ENCODE measurements at regions not wholly inside any gene's neighbourhood (a gene's known extent, or its start where the extent isn't known, plus 50 kb on each side); places are given as distances from the start of the nearest gene placed in this dataset.

DNA sequence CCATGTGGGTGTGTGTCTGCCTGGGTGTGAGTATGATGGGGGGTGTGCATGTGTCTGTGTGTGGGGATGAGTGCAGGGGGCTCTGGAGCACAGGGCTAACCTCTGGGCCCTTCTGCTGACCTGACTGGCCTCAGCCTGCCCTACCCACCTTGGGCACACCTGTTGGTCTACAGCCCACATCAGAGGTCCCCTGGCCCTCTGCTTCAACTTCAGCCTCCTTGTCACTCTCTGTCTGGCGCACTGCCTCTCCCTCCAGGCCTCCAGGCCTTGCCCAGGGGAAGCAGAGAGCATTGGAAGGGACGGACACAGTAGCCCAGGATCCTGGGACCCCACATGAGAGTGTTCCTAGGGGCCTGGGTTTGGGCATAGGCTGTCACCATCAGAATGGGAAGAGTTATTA lies 115.4 kb downstream of the EFNB1 start:
- H2AFZ ChIP-seq, result no peak overlapping the region
- TF ChIP-seq, protein P1, sequence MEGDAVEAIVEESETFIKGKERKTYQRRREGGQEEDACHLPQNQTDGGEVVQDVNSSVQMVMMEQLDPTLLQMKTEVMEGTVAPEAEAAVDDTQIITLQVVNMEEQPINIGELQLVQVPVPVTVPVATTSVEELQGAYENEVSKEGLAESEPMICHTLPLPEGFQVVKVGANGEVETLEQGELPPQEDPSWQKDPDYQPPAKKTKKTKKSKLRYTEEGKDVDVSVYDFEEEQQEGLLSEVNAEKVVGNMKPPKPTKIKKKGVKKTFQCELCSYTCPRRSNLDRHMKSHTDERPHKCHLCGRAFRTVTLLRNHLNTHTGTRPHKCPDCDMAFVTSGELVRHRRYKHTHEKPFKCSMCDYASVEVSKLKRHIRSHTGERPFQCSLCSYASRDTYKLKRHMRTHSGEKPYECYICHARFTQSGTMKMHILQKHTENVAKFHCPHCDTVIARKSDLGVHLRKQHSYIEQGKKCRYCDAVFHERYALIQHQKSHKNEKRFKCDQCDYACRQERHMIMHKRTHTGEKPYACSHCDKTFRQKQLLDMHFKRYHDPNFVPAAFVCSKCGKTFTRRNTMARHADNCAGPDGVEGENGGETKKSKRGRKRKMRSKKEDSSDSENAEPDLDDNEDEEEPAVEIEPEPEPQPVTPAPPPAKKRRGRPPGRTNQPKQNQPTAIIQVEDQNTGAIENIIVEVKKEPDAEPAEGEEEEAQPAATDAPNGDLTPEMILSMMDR (IDR thresholded peaks at IDR 0.05), result no peak
- no peaks in the 10 kb centered on the region for H3K9me3 ChIP-seq (ENCODE audit: control insufficient read depth, low read length)
- no peak overlapping the region for H3K9ac ChIP-seq
- H3K4me3 ChIP-seq (ENCODE audit: low read depth, low read length), result no peak overlapping the region
- H3K27me3 ChIP-seq (ENCODE audit: control insufficient read depth, insufficient read depth, low read length), result no peaks in the 10 kb centered on the region
- peak overlapping the region; percentile 45 for H3K27ac ChIP-seq
- no peaks in the 10 kb centered on the region for H3K79me2 ChIP-seq
- H3K4me1 ChIP-seq, result peaks cover 34% of the 10 kb centered on the region
- no peaks in the 10 kb centered on the region for H3K36me3 ChIP-seq (ENCODE audit: control insufficient read depth, insufficient read depth, low read length)
- no peak overlapping the region for H3K4me2 ChIP-seq (ENCODE audit: low read length)

DNA sequence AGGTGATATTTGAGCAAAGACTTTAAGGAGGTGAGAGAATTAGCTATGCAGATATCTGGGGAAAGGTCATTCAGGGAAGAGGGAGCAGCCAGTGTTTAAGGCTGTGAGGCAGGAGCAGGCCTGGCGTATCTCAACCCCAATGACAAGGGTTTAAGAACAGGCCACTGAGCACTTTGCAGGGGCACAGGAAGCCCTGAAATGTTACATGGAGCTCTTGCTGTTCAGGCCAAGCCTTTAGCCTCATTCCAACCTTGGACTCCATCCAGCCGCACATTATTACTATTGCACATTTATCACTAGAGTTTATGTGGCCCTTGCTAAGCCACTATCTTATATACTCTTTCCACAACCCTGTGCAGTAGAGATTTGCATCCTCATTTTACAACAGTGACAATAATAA lies 114.0 kb downstream of the EFNB1 start:
- Histone ChIP-seq H3K4me2 (ENCODE audit: low read length) (no peak overlapping the region), H3K4me1 (peaks cover 48% of the 10 kb centered on the region), H3K9me3 (ENCODE audit: control insufficient read depth, low read length) (no peaks in the 10 kb centered on the region), H3K9ac (no peak overlapping the region), H3K27me3 (ENCODE audit: control insufficient read depth, insufficient read depth, low read length) (no peaks in the 10 kb centered on the region), H3K79me2 (no peaks in the 10 kb centered on the region), H3K4me3 (ENCODE audit: low read depth, low read length) (no peak overlapping the region), H3K27ac (peak overlapping the region; percentile 99), H2AFZ (no peak overlapping the region), H3K36me3 (ENCODE audit: control insufficient read depth, insufficient read depth, low read length) (no peaks in the 10 kb centered on the region)
- TF ChIP-seq, protein P1 (IDR thresholded peaks at IDR 0.05), result no peak

DNA sequence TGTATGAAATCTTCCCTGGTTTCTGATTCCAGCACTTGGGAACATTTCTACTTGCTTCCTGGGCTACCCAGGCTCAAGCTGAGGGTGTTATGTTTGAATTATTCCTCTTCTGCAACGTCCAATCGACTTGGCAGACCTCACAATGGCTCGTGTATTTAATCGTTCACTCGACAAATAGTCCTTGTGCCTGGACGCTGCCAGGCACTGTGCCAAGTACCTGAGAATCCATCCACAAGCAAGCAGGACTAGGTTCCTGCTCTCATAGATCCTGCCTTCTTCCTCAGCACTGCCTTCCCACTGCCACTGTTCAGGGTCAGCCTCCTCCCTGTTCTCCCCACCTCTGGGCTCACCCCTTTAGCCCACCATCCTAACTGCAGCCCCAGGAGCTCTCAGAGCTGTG lies 113.3 kb downstream of the EFNB1 start:
- H3K27ac ChIP-seq, result peak overlapping the region; percentile 99
- TF ChIP-seq, protein P1 (IDR thresholded peaks at IDR 0.05), result no peak
- H3K9ac ChIP-seq, result no peak overlapping the region
- no peak overlapping the region for H3K4me2 ChIP-seq (ENCODE audit: low read length)
- H3K27me3 ChIP-seq (ENCODE audit: control insufficient read depth, insufficient read depth, low read length), result no peaks in the 10 kb centered on the region
- peak overlapping the region; percentile 33 for H2AFZ ChIP-seq
- H3K79me2 ChIP-seq, result no peaks in the 10 kb centered on the region
- no peak overlapping the region for H3K4me3 ChIP-seq (ENCODE audit: low read depth, low read length)
- H3K36me3 ChIP-seq (ENCODE audit: control insufficient read depth, insufficient read depth, low read length), result no peaks in the 10 kb centered on the region
- H3K9me3 ChIP-seq (ENCODE audit: control insufficient read depth, low read length), result no peaks in the 10 kb centered on the region
- H3K4me1 ChIP-seq, result peaks cover 48% of the 10 kb centered on the region

DNA sequence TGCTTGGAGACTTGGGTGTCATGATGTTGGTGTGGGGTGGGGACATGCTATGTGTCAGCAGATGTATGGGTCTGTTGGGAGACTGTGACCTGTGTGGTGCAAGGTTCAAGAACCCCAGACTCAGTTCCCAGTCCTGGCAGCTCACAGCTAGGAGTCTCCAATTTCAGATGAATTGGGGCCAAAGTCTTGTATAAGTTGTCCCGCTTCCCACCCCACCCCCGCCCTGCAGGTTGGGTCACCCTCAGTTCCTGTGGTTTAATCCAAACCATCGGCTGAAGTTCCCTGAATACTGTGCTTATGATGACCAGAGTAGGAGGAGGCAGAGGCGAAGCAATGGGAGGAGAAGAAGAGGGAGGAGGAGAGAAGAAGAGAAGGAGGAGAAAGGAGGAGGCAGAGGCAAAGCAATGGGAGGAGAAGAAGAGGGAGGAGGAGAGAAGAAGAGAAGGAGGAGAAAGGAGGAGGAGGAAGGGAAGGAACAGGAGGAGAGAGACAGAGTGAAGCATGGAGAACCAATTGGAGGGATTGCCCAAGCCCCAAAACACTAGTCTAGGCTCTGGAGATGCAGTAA lies 112.6 kb downstream of the EFNB1 start:
- H3K27me3 ChIP-seq (ENCODE audit: control insufficient read depth, insufficient read depth, low read length), result no peaks in the 10 kb centered on the region
- no peak overlapping the region for H3K4me3 ChIP-seq (ENCODE audit: low read depth, low read length)
- H2AFZ ChIP-seq, result peak overlapping the region; percentile 33
- TF ChIP-seq, protein P1 (IDR thresholded peaks at IDR 0.05), result no peak
- H3K4me1 ChIP-seq, result peaks cover 48% of the 10 kb centered on the region
- no peaks in the 10 kb centered on the region for H3K9me3 ChIP-seq (ENCODE audit: control insufficient read depth, low read length)
- no peaks in the 10 kb centered on the region for H3K36me3 ChIP-seq (ENCODE audit: control insufficient read depth, insufficient read depth, low read length)
- H3K9ac ChIP-seq, result no peak overlapping the region
- peak overlapping the region; percentile 99 for H3K27ac ChIP-seq
- H3K79me2 ChIP-seq, result no peaks in the 10 kb centered on the region
- no peak overlapping the region for H3K4me2 ChIP-seq (ENCODE audit: low read length)

DNA sequence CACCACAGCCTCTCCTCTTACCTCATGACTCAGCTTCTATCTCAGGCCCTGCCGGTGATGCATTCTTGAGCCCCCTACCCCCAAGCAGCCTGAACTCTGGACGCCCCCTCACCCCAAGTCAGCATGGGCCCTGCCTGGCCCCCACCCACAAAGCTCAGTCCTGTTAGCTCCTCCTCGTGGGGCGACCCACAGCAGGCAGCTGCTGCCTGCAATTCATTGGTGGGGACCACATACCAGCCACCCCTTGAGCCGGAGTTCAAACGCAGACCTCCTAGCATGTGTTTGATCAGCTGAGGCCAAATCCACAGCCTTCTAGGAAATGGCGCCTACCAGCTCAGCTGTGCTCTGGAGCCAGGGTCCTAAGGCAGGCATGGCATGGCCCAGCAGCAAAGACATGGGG lies 111.8 kb downstream of the EFNB1 start:
- H2AFZ ChIP-seq, result no peak overlapping the region
- H3K4me2 ChIP-seq (ENCODE audit: low read length), result no peak overlapping the region
- H3K27me3 ChIP-seq (ENCODE audit: control insufficient read depth, insufficient read depth, low read length), result no peaks in the 10 kb centered on the region
- H3K4me1 ChIP-seq, result peaks cover 48% of the 10 kb centered on the region
- H3K79me2 ChIP-seq, result no peaks in the 10 kb centered on the region
- no peaks in the 10 kb centered on the region for H3K9me3 ChIP-seq (ENCODE audit: control insufficient read depth, low read length)
- peak overlapping the region; percentile 99 for H3K27ac ChIP-seq
- H3K4me3 ChIP-seq (ENCODE audit: low read depth, low read length), result no peak overlapping the region
- no peaks in the 10 kb centered on the region for H3K36me3 ChIP-seq (ENCODE audit: control insufficient read depth, insufficient read depth, low read length)
- peak overlapping the region; percentile 28 for H3K9ac ChIP-seq
- TF ChIP-seq, protein P1 (IDR thresholded peaks at IDR 0.05), result no peak

All from parathyroid adenoma (tissue), 2 donors.